Astrocyte (in vitro differentiated cells and primary cell): ENCODE measurements at regions not wholly inside any gene's neighbourhood (a gene's known extent, or its start where the extent isn't known, plus 50 kb on each side); places are given as distances from the start of the nearest gene placed in this dataset.

Experiments used
- CTCF ChIP-seq: IDR thresholded peaks from 2 replicates; pipeline ENCODE4 v1.5.1; 2011; ENCODE audit warnings: low read depth, mild to moderate bottlenecking, inconsistent platforms, low read length, moderate library complexity; ENCODE audit not compliant: insufficient read depth
- EZH2 ChIP-seq: IDR thresholded peaks from 2 replicates; pipeline ENCODE4 v1.6.1; 2012; ENCODE audit warnings: mild to moderate bottlenecking, low read length, inconsistent platforms; ENCODE audit not compliant: insufficient read depth

- TF ChIP-seq CTCF (no peak), EZH2 (no peak)
Observed at GRCh38 chr10:15954188-15954587, 93.9 kb upstream of the MINDY3 start.
